Inflammatory macrophage treated with lipopolysaccharide for 1 hour (primary cell): ENCODE measurements at regions not wholly inside any gene's neighbourhood (a gene's known extent, or its start where the extent isn't known, plus 50 kb on each side); places are given as distances from the start of the nearest gene placed in this dataset.

Source experiments
- DNase-seq, 2 donors: peaks; one replicate each; pipeline ENCODE4 v3.0.0-alpha.2; 2020 to 2022

GRCh38 chr10:92747066-92747465, 57.3 kb downstream of the HHEX start:
- no peak for DNase-seq

- no peak for DNase-seq
These were observed 57.8 kb downstream of the HHEX start for GRCh38 chr10:92747600-92747999.

GRCh38 chr10:92750791-92751533, 61.2 kb downstream of the HHEX start:
- DNase-seq = peak; percentile 27 to 53

GRCh38 chr10:92751534-92751811, 61.7 kb downstream of the HHEX start:
- no peak for DNase-seq

GRCh38 chr10:92751827-92752226, 62.1 kb downstream of the HHEX start:
- no peak for DNase-seq

GRCh38 chr10:92753865-92754264, 64.1 kb downstream of the HHEX start:
- no peak for DNase-seq

GRCh38 chr10:92755725-92756124, 66.0 kb downstream of the HHEX start:
- no peak for DNase-seq

GRCh38 chr10:92756201-92757065, 66.7 kb downstream of the HHEX start:
- DNase-seq = peak; percentile 56

- DNase-seq = peak; percentile 81 to 84
These were observed 67.4 kb downstream of the HHEX start for GRCh38 chr10:92757066-92757710.

GRCh38 chr10:92757711-92758104, 68.0 kb downstream of the HHEX start:
- no peak for DNase-seq

GRCh38 chr10:92758594-92758993, 68.8 kb downstream of the HHEX start:
- DNase-seq = no peak

- DNase-seq = peak in 1 of 2 donors; percentile 35
These were observed 70.9 kb downstream of the HHEX start for GRCh38 chr10:92760609-92761008.

GRCh38 chr10:92761571-92761970, 71.8 kb downstream of the HHEX start:
- DNase-seq = no peak

- DNase-seq = no peak
These were observed 73.9 kb downstream of the HHEX start for GRCh38 chr10:92763634-92764155.

GRCh38 chr10:92766451-92766850, 76.7 kb downstream of the HHEX start:
- DNase-seq = no peak

GRCh38 chr10:92768104-92768503, 78.3 kb downstream of the HHEX start:
- no peak for DNase-seq

- no peak for DNase-seq
These were observed 74.5 kb upstream of the EXOC6 start for GRCh38 chr10:92773776-92774175.

- DNase-seq = no peak
These were observed 70.2 kb upstream of the EXOC6 start for GRCh38 chr10:92778091-92778490.

GRCh38 chr10:92785118-92785517, 63.2 kb upstream of the EXOC6 start:
- DNase-seq = no peak

- no peak for DNase-seq
These were observed 60.7 kb upstream of the EXOC6 start for GRCh38 chr10:92787557-92788152.

GRCh38 chr10:92789067-92789466, 59.3 kb upstream of the EXOC6 start:
- no peak for DNase-seq

GRCh38 chr10:92789786-92790185, 58.5 kb upstream of the EXOC6 start:
- DNase-seq = peak; percentile 45

- peak; percentile 69 to 79 for DNase-seq
These were observed 57.9 kb upstream of the EXOC6 start for GRCh38 chr10:92790440-92790839.
